Jurkat, Clone E6-1 (cell line): ENCODE measurements at regions not wholly inside any gene's neighbourhood (a gene's known extent, or its start where the extent isn't known, plus 50 kb on each side); places are given as distances from the start of the nearest gene placed in this dataset.
"Not testable (repeated sequence)": the region's sequence is repeated elsewhere in the genome, so short reads cannot be mapped to it uniquely, and the experiment has no call there.

Experiments used
- DNase-seq: peaks from one replicate; pipeline ENCODE4 v3.0.0-alpha.2; 2011; ENCODE audit warnings: low read depth, low spot score
- H3K4me3 ChIP-seq: 2 replicates; pipeline ENCODE4 v1.5.1; 2011; ENCODE audit warnings: mild to moderate bottlenecking, low read length, control low read depth, moderate library complexity

- H3K4me3 ChIP-seq = no peak overlapping the region
- DNase-seq = no peak
Measured at GRCh38 chr18:43830303-43830702, 553.0 kb upstream of the SYT4 start.

- no peak for DNase-seq
- H3K4me3 ChIP-seq = no peak overlapping the region
Measured at GRCh38 chr18:43830947-43831346, 553.7 kb upstream of the SYT4 start.

GRCh38 chr18:43846299-43846698 lies 569.0 kb upstream of the SYT4 start:
- no peak for DNase-seq
- H3K4me3 ChIP-seq = no peak overlapping the region

DNA sequence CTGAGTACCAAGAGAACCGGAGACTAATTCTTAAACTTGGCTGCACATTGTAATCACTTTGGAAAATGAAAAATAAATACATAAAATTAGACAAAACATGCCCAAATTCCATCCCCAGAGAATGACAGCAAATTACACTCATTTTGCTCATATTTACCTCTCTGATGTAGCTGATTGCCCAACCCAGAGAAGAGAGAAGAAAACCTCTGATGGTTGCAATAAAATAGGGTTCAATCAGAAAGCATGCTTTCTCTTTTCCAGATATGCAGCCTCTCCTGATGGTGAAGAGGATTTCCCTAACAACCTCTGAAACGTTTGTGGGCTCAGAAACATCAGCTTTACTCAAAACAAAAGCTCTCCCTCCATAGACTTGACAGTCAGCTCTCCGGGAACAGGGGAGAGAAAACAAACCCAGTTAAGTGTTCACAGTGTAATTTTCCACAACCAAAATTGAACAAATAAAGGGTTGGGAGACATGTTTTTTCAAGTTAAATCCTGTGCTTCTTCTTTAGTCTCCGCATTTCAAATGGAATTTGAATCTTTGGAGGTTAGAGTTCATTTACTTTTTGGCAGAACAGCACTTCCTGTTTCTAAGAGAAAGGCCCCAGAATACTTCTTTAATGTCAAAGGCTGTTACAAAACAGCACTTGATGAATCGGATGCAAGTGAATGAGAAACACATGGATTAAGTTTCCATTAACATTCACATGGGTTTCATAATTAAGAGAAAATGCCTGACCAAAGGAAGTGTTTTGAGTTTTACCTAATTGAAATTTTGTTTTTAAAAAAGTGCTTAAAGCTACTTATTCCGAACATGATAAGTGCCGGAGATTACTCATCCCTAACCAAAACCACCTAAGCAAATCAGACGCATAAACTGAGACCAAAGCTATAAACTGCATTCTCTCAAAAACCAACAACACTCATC lies 570.1 kb upstream of the SYT4 start:
- no peak overlapping the region for H3K4me3 ChIP-seq
- no peak for DNase-seq

DNA sequence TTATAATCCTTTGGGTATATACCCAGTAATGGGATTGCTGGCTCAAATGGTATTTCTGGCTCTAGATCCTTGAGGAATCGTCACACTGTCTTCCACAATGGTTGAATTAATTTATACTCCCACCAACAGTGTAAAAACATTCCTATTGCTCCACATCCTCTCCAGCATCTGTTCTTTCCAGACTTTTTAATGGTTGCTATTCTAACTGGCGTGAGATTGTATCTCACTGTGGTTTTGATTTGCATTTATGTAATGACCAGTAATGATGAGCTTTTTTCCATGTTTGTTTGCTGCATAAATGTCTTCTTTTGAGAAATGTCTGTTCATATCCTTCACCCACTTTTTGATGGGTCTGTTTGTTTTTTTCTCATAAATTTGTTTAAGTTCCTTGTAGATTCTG lies 572.5 kb upstream of the SYT4 start:
- not testable (repeated sequence) for H3K4me3 ChIP-seq, DNase-seq

GRCh38 chr18:43855376-43855775 lies 578.1 kb upstream of the SYT4 start:
- DNase-seq = no peak

GRCh38 chr18:43863180-43863579 lies 585.9 kb upstream of the SYT4 start:
- DNase-seq = no peak
- H3K4me3 ChIP-seq = no peak overlapping the region

More at GRCh38 chr18:43855376-43855775, 578.1 kb upstream of the SYT4 start:
- H3K4me3 ChIP-seq = no peak overlapping the region

DNA sequence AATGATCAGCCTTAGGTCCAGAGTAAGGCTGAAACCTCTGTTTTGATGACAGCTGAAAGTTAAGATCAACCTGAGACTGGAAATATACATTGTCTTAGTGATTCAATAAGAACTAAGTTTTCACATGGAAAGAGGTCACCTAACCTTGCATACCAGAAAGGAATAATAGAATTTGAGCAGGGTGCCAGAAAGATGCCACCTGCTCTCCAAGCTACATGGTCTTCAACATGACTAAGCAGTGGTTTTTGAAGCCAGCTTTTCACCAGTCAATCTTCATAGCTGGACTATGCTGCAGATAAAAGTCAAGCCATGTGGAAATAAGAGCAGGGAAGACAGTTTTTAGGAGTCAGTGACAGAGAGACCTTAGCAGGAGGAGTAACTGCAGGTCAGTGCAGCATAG lies 589.4 kb upstream of the SYT4 start:
- H3K4me3 ChIP-seq = no peak overlapping the region
- DNase-seq = no peak

GRCh38 chr18:43868497-43868995 lies 591.3 kb upstream of the SYT4 start:
- DNase-seq = no peak
- no peak overlapping the region for H3K4me3 ChIP-seq

- DNase-seq = no peak
- H3K4me3 ChIP-seq = no peak overlapping the region
Measured at GRCh38 chr18:43869451-43870008, 592.2 kb upstream of the SYT4 start.

- DNase-seq = no peak
- no peak overlapping the region for H3K4me3 ChIP-seq
Measured at GRCh38 chr18:43870626-43871025, 593.3 kb upstream of the SYT4 start.

- no peak for DNase-seq
- H3K4me3 ChIP-seq = no peak overlapping the region
Measured at GRCh38 chr18:43875511-43875910, 598.2 kb upstream of the SYT4 start.

DNA sequence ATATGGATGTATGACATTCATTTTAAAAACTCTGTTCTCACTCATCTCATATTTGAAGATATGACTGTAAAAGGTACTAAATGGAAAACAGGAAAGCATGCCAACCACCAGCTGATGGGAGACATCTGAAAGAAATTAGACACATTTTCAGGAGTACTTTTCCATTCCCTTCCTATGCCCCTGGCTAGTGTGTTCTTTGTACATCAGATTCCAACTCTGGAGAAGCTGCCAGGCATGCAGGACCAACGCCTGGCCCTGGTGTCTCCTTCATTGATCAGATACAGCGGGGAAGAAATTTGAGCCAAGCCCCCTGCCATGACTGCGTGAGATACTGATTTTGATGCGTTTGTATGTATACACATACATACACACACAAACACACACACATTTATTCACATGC lies 599.0 kb upstream of the SYT4 start:
- no peak overlapping the region for H3K4me3 ChIP-seq
- no peak for DNase-seq

GRCh38 chr18:43876748-43877147 lies 599.5 kb upstream of the SYT4 start:
- H3K4me3 ChIP-seq = no peak overlapping the region
- no peak for DNase-seq

GRCh38 chr18:43877616-43878321 lies 600.5 kb upstream of the SYT4 start:
- H3K4me3 ChIP-seq = no peak overlapping the region
- no peak for DNase-seq

DNA sequence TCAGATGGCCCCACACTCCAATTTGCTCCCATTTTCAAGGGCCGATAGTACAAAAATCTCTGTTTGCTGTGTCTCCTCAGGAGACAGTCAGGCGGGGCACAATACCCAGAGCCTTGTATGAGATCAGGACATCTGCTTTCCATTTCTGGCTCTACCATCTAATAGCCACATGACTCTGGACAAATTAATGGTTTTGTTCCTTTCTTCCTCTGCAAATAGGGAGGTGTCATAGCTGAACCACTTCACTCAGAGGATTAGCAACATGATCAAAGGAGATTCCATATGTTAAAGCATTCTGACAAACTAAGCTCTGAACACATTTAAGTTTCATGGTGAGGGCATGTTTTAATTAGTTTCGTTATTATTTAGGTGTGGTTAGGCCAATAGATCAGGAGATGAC lies 602.1 kb upstream of the SYT4 start:
- DNase-seq = no peak
- H3K4me3 ChIP-seq = no peak overlapping the region

GRCh38 chr18:43882358-43883055 lies 605.2 kb upstream of the SYT4 start:
- DNase-seq = no peak

DNA sequence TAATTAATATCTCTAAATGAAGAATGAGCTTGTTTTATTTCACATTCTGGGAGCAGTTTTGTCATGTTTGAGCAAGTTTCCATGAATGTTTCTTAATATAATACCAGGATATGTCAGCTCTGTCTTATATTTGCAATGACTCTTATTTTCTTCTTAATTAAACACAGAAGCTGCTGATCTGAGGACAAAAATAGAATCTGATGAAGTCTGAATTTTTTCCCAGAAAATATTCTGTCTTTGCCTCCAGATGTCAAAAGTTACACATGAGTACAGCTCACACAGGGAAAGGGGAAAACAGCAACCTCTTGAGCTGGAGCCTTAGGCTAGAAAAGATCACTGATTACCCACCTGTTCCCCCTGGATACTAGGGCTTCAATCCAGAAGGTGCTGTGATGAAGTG lies 606.6 kb upstream of the SYT4 start:
- no peak for DNase-seq
- H3K4me3 ChIP-seq = no peak overlapping the region

More at GRCh38 chr18:43882358-43883055, 605.2 kb upstream of the SYT4 start:
- no peak overlapping the region for H3K4me3 ChIP-seq

DNA sequence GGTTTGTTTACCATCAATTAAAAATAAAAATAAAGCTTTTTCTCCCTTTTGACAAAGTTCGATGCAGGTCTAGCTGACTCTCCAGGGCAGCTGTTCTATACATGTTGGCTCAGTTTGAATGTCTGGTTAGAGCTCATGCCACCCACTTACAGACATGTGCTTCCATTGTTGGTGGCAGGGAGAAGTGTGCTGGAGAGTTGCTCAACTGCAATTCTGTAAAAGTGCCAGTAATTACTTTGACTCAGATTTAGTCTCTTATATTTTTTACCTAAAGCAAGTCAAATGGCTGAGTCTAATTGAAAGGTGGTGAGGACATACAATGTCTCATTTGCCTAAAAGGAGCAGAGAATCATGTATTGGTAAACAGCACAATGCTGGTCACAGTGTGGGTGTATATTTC lies 609.1 kb upstream of the SYT4 start:
- H3K4me3 ChIP-seq = no peak overlapping the region
- no peak for DNase-seq
